ENCODE measurements at regions not wholly inside any gene's neighbourhood (a gene's known extent, or its start where the extent isn't known, plus 50 kb on each side); places are given as distances from the start of the nearest gene placed in this dataset.

DNA sequence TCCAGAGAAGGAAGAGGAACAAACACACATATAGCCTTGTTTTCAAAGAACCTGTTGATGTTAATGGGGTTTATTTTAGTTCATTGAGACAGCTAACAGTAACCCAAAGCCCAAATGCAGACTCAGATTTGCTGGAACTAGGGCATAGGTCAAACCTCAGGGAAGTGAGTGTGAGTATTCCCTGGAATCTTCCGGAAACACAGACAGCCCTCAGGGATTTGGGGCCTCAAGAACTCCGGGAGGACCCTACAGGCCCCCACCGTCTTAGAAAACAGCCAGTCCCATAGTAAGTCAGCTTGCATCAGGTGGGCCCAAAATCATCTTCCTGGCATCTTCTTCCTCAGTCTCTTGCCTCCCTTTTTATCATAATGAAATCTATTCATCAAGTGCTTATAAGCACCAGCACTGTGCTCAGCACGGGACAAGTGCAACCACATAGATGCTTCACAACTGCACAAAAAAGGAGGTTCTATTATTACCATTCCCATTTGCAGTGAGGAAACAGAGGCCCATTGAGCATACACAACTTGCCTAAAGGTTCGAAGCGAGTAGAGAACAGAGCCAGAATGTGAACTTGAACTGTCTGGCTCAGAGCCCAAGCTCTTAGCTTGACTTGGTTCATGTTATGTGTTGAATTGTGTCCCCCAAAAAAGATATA is 50.2 kb upstream of the BCL11A start:
- DNase-seq (ENCODE audit: low read depth in 2 of 2), result no peak

DNA sequence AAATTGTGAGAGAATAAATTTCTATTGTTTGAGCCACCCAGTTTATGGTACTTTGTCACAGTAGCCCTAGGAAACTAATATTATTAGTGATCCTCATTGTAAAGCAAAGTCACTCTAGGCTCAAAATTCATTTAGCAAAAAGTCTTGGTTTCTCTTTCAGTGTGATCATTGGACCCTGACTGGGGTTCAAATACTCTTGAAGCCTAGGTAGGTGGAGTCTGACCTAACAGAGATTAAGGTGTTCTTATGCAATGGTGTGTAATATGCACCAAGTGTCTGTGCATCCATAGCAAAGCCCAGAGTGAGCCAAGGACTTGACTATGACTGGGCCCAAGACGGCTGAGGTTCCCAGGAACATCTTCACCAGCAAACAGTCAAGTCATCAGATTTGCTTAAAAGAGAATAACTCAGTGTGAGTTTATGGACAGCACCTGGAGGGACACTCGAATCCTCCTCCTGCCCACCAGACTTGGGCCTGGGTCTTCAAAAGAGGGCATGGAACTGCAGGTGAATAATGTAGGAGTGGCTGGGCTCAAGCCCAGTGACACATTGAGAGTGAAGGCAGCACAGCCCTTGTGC is 51.1 kb upstream of the BCL11A start:
- DNase-seq (ENCODE audit: low read depth in 2 of 2), result no peak

DNA sequence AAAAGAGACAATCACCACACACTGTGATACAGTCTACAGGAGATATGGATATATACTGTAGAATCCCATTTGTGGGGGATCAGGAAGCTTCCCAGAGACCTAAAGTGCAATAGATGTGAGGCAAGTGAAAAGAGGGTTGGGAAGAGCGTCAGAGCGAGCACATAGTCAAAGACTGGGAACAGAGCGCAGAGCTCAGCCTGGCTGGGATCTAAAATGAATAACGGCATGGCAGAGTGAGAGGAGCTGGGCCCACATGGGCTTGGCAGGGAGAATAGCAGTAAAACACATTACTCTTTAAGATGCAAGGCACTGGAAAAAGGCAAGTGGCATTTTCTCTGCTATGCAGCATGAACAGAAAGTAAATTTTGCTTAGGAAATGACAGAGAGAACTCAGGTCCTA is 52.4 kb upstream of the BCL11A start:
- no peak for DNase-seq (ENCODE audit: low read depth in 2 of 2)

DNA sequence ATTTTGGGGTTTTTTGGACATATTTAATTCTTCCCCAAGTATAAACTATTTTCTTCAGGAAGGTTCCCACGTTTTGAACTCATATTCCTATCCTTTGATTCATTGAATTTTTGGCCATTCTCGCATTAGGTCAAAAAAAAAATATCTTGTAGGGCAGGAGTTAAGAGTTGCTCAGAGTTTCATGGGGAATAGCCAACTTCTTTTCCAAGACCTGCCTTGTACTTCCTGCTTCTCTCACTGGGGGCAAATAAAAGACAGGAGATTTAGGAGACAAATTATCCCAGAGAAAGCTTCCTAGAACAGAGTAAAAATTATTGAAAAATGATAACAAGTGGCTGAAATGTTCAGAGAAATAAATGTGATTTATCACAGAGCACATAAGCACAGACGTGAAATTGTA is 55.2 kb upstream of the BCL11A start:
- DNase-seq (ENCODE audit: low read depth in 2 of 2), result no peak

GRCh38 chr2:60612033-60612432 is 58.6 kb upstream of the BCL11A start:
- no peak for DNase-seq (ENCODE audit: low read depth in 2 of 2)

GRCh38 chr2:60614319-60614718 is 60.9 kb upstream of the BCL11A start:
- DNase-seq (ENCODE audit: low read depth in 2 of 2), result no peak

DNA sequence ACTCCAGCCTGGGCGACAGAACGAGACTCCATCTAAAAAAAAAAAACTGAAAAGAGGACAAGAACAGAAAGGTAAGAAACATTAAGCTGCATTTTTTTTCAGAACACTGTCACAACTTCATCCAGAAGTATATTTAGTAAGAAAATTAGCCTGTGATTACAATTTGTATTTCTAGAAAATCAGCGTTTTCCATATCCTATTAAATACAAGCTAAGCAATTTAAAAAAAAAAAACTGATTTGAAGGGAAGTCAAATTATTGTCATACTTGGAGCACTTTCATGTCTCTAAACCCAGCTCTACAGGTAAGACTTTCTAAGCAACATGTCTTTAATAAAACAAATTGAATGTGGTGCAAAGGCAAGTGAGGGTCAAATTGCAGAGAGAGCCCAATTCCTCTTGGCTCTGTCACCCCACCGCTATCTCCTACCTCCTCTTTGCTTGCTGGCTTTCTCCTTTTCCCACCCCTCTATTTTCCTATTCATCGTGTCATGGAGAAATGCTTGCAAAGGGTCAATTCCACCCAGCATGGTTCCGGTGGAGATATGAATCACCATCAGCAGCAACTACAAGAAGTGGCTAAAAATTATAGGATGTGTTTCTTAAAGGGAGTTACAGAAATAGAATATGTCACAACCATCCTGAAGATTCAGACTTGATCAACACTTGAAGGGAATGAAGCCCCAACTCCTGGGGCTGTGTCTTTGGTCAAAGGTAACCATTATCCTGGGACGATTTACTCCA is 68.4 kb upstream of the BCL11A start:
- DNase-seq (ENCODE audit: low read depth in 2 of 2), result no peak

DNA sequence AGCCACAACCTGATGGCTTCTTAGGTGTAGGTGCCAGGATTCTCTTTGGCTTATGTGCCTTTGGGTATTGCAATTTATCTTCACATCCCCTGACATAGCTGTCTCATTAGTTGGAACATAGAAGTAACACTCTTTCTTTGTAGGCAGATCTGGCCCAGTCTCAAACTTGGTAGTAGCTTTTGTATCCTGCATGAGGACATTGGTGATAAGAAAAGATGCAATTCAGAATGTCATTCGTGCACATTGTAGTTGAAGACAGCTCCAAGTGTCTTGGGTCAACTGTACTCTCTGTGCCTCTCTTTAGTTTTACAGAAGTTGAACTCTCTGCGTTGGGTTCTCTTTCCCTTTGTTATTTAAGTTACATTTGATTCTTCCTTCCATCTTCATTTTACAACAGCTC is 69.6 kb upstream of the BCL11A start:
- DNase-seq (ENCODE audit: low read depth in 2 of 2), result no peak

DNA sequence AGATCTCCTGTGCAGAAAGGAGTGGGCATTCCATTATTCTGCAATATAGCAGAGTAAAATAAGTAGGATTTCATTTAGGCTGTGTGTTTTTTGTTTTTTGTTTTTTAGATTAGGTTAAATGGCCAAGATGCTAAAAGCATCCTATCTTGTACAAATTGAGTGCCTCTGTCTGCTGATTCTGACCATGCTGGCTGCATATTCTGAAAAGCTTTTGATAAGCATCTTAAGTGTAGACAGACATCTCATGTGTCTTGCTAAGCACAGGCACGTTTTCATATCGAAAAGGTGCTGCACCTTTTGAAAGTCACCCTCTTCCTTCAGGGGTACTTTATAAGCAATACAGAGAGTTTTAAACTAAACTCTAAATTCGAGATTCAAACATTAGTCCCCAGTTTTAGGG is 74.0 kb upstream of the BCL11A start:
- no peak for DNase-seq (ENCODE audit: low read depth in 2 of 2)

DNA sequence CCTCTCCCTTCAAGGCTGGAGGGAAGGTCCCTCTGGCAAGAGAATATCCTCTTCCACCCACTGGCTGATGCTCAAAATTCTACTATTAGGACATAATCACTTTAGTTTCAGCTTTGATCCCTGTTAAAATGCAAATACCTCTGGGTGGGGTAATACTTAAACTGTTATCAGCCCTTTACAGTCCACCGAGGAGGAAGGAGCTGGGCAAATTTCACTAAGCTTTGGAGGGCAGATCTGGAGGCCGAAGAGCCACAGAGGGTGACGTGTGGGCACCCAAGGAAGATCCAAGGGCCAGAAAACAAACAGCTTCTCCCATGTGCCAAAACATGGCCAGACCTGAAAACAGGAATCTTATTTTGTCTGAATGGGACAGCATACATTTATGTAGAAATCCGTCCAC is 74.6 kb upstream of the BCL11A start:
- no peak for DNase-seq (ENCODE audit: low read depth in 2 of 2)

DNA sequence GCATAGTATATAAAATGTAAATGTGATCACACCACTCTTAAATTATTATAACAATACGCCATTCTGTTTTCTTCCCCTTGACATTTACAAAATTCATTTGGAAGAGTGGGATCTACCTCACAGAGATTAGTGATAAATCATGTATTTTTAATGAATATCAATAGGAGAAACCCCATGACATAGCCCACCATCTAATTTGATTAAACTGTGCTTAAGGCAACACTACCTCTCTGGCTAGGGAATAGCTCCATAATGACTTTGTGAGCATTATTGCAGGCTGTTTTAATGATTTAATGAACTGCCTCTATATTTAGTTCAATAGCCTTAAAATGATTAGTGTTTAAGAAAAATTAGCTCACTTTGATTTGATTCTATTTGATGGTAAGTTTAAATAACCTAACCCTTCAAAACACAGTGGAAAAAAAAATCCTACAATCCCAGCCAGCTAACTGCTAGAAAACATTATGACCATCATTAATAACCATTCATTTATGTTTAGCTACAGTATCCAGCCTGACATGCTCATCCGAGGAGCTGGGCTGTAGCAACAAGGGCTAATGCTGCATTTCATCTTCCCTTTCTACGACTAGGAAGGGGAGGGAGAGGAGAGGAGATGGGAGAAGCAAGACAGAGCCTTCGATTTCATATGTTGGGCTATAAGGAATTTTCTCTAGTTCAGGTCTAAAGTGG is 75.3 kb upstream of the BCL11A start:
- DNase-seq (ENCODE audit: low read depth in 2 of 2), result no peak

DNA sequence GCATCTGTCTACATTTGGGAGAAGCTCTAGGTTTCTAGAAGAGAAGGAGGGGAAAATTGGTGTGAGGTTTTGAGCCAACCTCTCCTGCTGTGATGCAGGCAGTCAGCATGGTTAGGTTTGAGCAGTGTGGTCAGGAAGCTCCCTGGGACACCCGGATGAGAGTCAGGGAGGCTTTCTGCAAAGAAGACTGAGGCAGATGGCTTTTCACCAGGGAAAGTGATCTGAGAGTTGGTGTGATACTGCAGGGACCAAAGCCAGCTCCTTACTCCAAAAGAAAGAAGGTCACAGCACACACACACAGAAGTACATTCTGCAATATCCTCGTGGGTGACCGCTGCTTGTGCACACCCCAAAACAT is 75.8 kb upstream of the BCL11A start:
- DNase-seq (ENCODE audit: low read depth in 2 of 2), result no peak

- no peak for DNase-seq (ENCODE audit: low read depth in 2 of 2)
Measured at GRCh38 chr2:60629801-60630385, 76.4 kb upstream of the BCL11A start.

GRCh38 chr2:60633615-60634014 is 80.2 kb upstream of the BCL11A start:
- no peak for DNase-seq (ENCODE audit: low read depth in 2 of 2)

GRCh38 chr2:60634438-60634837 is 81.0 kb upstream of the BCL11A start:
- DNase-seq (ENCODE audit: low read depth in 2 of 2), result no peak

- DNase-seq (ENCODE audit: low read depth in 2 of 2), result no peak
Measured at GRCh38 chr2:60641811-60642788, 88.6 kb upstream of the BCL11A start.

GRCh38 chr2:60643747-60644146 is 90.3 kb upstream of the BCL11A start:
- DNase-seq (ENCODE audit: low read depth in 2 of 2), result no peak

DNA sequence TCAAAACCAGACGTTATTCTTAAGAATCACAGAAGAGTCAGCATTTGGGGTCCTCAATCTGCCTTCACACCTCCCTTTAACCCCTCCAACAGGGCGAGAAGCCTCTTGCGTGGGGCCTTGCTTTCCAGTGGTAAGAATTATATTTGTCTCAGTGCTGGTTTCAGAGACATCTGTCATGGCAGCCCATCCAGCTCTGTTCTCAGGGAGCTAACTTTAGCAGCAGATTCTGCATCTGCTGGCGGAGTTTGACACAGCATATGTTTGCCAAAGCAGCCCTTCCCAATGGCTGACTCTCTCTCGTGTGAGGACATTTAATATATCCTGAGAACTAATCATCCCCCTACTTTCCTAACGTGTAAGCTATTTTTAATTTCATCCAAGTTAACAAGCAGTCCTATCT is 91.5 kb upstream of the BCL11A start:
- no peak for DNase-seq (ENCODE audit: low read depth in 2 of 2)

GRCh38 chr2:60648191-60648590 is 94.7 kb upstream of the BCL11A start:
- DNase-seq (ENCODE audit: low read depth in 2 of 2), result no peak

DNA sequence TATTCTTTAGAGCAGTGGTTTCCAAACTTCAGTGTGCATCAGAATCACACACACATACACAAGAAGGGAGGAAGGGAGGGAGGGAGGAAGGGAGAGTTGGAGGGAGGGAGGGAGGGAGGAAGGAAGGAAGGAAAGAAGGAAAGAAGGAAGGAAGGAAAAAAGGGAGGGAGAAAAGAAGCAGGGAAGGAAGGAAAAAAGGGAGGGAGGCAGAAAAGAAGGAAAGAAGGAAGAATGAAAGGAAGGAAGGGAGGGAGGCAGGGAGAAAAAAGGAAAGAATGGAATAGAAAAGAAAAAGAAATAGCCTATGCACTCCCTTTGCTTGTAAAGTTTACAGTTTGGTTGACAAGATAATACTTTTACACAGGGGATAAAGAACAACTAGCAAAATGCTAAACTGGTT is 96.3 kb upstream of the BCL11A start:
- DNase-seq (ENCODE audit: low read depth in 2 of 2), result no peak

DNA sequence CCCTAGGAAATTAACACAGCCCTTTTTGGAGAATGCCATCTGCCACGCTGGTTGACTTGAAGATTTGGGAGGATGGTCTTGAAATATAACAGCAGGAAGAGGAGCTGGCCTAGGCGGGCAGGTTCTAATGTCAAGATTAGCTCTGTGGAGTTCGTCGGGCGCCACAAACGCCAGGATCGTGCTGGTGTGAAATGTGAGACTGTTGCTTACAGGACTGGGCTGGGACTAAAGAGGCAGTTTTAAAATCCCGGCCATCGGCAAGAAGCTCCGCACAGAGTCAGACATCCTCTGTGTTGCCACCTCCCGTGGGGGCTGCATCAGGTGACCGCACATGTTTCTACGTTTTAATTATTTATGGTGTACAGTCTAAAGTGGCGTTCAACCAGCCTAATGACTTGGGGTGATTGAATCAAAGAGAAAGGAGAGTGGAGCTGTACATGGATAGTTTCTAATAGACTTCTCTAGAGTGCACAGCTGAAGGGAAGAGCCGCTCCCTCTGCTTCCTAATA is 99.4 kb upstream of the BCL11A start:
- no peak for DNase-seq (ENCODE audit: low read depth in 2 of 2)

Measured in stimulated activated CD4-positive, alpha-beta T cell treated with anti-CD3 and anti-CD28 coated beads, Interleukin-1b, Interleukin-23, amount 100 ng/mL, for 1 hour (primary cell).